SK-N-MC (cell line): ENCODE measurements at regions not wholly inside any gene's neighbourhood (a gene's known extent, or its start where the extent isn't known, plus 50 kb on each side); places are given as distances from the start of the nearest gene placed in this dataset.

ENCODE experiments used
- DNase-seq: peaks from one replicate; pipeline ENCODE4 v3.0.0-alpha.2; 2011; ENCODE audit warnings: low read depth, low spot score
- H3K27ac ChIP-seq: fragments of 200-600 bp; sonication (generic); 2 replicates; pipeline ENCODE4 v1.5.1; 2016; ENCODE audit warnings: mixed run types
- H3K36me3 ChIP-seq: fragments of 200-600 bp; sonication (generic); 2 replicates; pipeline ENCODE4 v1.6.1; 2017; ENCODE audit warnings: antibody characterized with exemption, low read length, mixed read lengths; ENCODE audit not compliant: insufficient read depth
- H3K4me3 ChIP-seq: fragments of 200-600 bp; sonication (generic); 2 replicates; pipeline ENCODE4 v1.5.1; 2016
- H3K9ac ChIP-seq: fragments of 200-600 bp; sonication (generic); 2 replicates; pipeline ENCODE4 v1.8.0; 2017; ENCODE audit warnings: mixed run types, mixed read lengths; ENCODE audit not compliant: insufficient read length
- H3K9me3 ChIP-seq: fragments of 200-600 bp; sonication (generic); 2 replicates; pipeline ENCODE4 v1.6.1; 2017; ENCODE audit warnings: low read depth, mild to moderate bottlenecking, antibody characterized with exemption, low read length, moderate library complexity, mixed read lengths
- EZH2 ChIP-seq: fragments of 200-600 bp; sonication (generic); IDR thresholded peaks from one replicate; pipeline ENCODE4 v1.6.1; 2017; ENCODE audit warnings: antibody characterized with exemption
- FOXP2 ChIP-seq: optimal IDR thresholded peaks from 2 replicates; pipeline ENCODE3; 2011; ENCODE audit warnings: mild to moderate bottlenecking, moderate library complexity; ENCODE audit not compliant: insufficient read depth; ENCODE audit errors: extremely low read length, control extremely low read depth
- POLR2AphosphoS5 ChIP-seq: IDR thresholded peaks from 2 replicates; pipeline ENCODE4 v1.6.1; 2012; ENCODE audit warnings: mild to moderate bottlenecking, low read depth, low read length, borderline replicate concordance

GRCh38 chr3:117433427-117433826 lies 723.8 kb downstream of the TUSC7 start:
- H3K9ac ChIP-seq = no peak overlapping the region
- DNase-seq = no peak

GRCh38 chr3:117434661-117435412 lies 725.3 kb downstream of the TUSC7 start:
- no peaks in the 10 kb centered on the region for H3K9me3 ChIP-seq
- no peaks in the 10 kb centered on the region for H3K36me3 ChIP-seq
- no peak for DNase-seq

More at GRCh38 chr3:117433427-117433826, 723.8 kb downstream of the TUSC7 start:
- no peaks in the 10 kb centered on the region for H3K36me3 ChIP-seq
- no peak overlapping the region for H3K4me3 ChIP-seq
- no peaks in the 10 kb centered on the region for H3K9me3 ChIP-seq
- TF ChIP-seq POLR2AphosphoS5 (no peak), FOXP2 (no peak), EZH2 (no peak)
- no peak overlapping the region for H3K27ac ChIP-seq

GRCh38 chr3:117435506-117435905 lies 725.9 kb downstream of the TUSC7 start:
- TF ChIP-seq EZH2 (no peak), POLR2AphosphoS5 (no peak), FOXP2 (no peak)
- Histone ChIP-seq H3K27ac (no peak overlapping the region), H3K9ac (no peak overlapping the region), H3K9me3 (no peaks in the 10 kb centered on the region), H3K36me3 (no peaks in the 10 kb centered on the region), H3K4me3 (no peak overlapping the region)
- no peak for DNase-seq

More at GRCh38 chr3:117434661-117435412, 725.3 kb downstream of the TUSC7 start:
- Histone ChIP-seq H3K27ac (no peak overlapping the region), H3K9ac (no peak overlapping the region), H3K4me3 (no peak overlapping the region)
- no peak for TF ChIP-seq POLR2AphosphoS5
- no peak for TF ChIP-seq EZH2
- no peak for TF ChIP-seq FOXP2

- H3K36me3 ChIP-seq = no peaks in the 10 kb centered on the region
- no peak for TF ChIP-seq EZH2
- no peak for DNase-seq
- no peak overlapping the region for H3K27ac ChIP-seq
- H3K4me3 ChIP-seq = no peak overlapping the region
- no peak overlapping the region for H3K9ac ChIP-seq
- H3K9me3 ChIP-seq = no peaks in the 10 kb centered on the region
Observed at GRCh38 chr3:117439812-117440211, 730.2 kb downstream of the TUSC7 start.

- H3K4me3 ChIP-seq = no peak overlapping the region
Observed at GRCh38 chr3:117441851-117442250, 732.3 kb downstream of the TUSC7 start.

GRCh38 chr3:117442566-117442965 lies 733.0 kb downstream of the TUSC7 start:
- no peak for DNase-seq
- Histone ChIP-seq H3K4me3 (no peak overlapping the region), H3K9ac (no peak overlapping the region), H3K9me3 (no peaks in the 10 kb centered on the region), H3K36me3 (no peaks in the 10 kb centered on the region), H3K27ac (no peak overlapping the region)
- TF ChIP-seq POLR2AphosphoS5 = no peak
- TF ChIP-seq EZH2 = no peak
- no peak for TF ChIP-seq FOXP2

More at GRCh38 chr3:117441851-117442250, 732.3 kb downstream of the TUSC7 start:
- H3K9me3 ChIP-seq = no peaks in the 10 kb centered on the region
- H3K27ac ChIP-seq = no peak overlapping the region
- no peak for DNase-seq
- no peak overlapping the region for H3K9ac ChIP-seq
- TF ChIP-seq FOXP2 = no peak
- TF ChIP-seq EZH2 = no peak
- TF ChIP-seq POLR2AphosphoS5 = no peak
- H3K36me3 ChIP-seq = no peaks in the 10 kb centered on the region

GRCh38 chr3:117443014-117443413 lies 733.4 kb downstream of the TUSC7 start:
- Histone ChIP-seq H3K9ac (no peak overlapping the region), H3K4me3 (no peak overlapping the region), H3K27ac (no peak overlapping the region), H3K36me3 (no peaks in the 10 kb centered on the region), H3K9me3 (no peaks in the 10 kb centered on the region)
- no peak for DNase-seq
- TF ChIP-seq FOXP2 (no peak), POLR2AphosphoS5 (no peak), EZH2 (no peak)

- H3K9me3 ChIP-seq = no peaks in the 10 kb centered on the region
- H3K9ac ChIP-seq = no peak overlapping the region
- no peaks in the 10 kb centered on the region for H3K36me3 ChIP-seq
- no peak overlapping the region for H3K4me3 ChIP-seq
- no peak for TF ChIP-seq FOXP2
- TF ChIP-seq EZH2 = no peak
- TF ChIP-seq POLR2AphosphoS5 = no peak
- DNase-seq = no peak
- H3K27ac ChIP-seq = no peak overlapping the region
Observed at GRCh38 chr3:117444175-117444574, 734.6 kb downstream of the TUSC7 start.

- TF ChIP-seq FOXP2 (no peak), EZH2 (no peak)
- Histone ChIP-seq H3K27ac (no peak overlapping the region), H3K36me3 (no peaks in the 10 kb centered on the region), H3K9me3 (no peaks in the 10 kb centered on the region), H3K4me3 (no peak overlapping the region), H3K9ac (no peak overlapping the region)
- DNase-seq = no peak
Observed at GRCh38 chr3:117447419-117447818, 737.8 kb downstream of the TUSC7 start.
